Mesenchymal stem cell (in vitro differentiated cells and primary cell): ENCODE measurements at regions not wholly inside any gene's neighbourhood (a gene's known extent, or its start where the extent isn't known, plus 50 kb on each side); places are given as distances from the start of the nearest gene placed in this dataset.

Source experiments
- DNase-seq: peaks from one replicate; pipeline ENCODE4 v3.0.0-alpha.2; 2013
- H2AFZ ChIP-seq: one replicate; pipeline ENCODE4 v1.6.1; 2013; ENCODE audit warnings: low read depth, mild to moderate bottlenecking, control low read depth, inconsistent platforms, low read length, moderate library complexity
- H2AK5ac ChIP-seq: 2 replicates; pipeline ENCODE4 v1.6.1; 2013; ENCODE audit warnings: low read length, moderate library complexity, mild to moderate bottlenecking, inconsistent platforms; ENCODE audit not compliant: severe bottlenecking
- H2BK120ac ChIP-seq: one replicate; pipeline ENCODE4 v1.6.1; 2013; ENCODE audit warnings: low read depth, mild to moderate bottlenecking, inconsistent platforms, low read length, moderate library complexity
- H2BK12ac ChIP-seq, 2 experiments: one replicate each; pipeline ENCODE4 v1.6.1; 2013; ENCODE audit warnings: inconsistent platforms in 2 of 2, low read length in 2 of 2, mild to moderate bottlenecking in 2 of 2, moderate library complexity in 2 of 2, control low read depth in 1 of 2
- H2BK15ac ChIP-seq: one replicate; pipeline ENCODE4 v1.6.1; 2013; ENCODE audit warnings: mild to moderate bottlenecking, low read depth, inconsistent platforms; ENCODE audit not compliant: poor library complexity, severe bottlenecking
- H2BK5ac ChIP-seq: 2 replicates; pipeline ENCODE4 v1.6.1; 2013; ENCODE audit warnings: low read depth, mild to moderate bottlenecking, low read length, control low read depth, inconsistent platforms; ENCODE audit not compliant: poor library complexity, severe bottlenecking
- H3K14ac ChIP-seq, 2 experiments: one replicate each; pipeline ENCODE4 v1.6.1; 2013; ENCODE audit warnings: inconsistent platforms in 2 of 2, low read length in 2 of 2, control low read depth in 1 of 2, mild to moderate bottlenecking in 1 of 2, moderate library complexity in 1 of 2
- H3K18ac ChIP-seq, 2 experiments: one replicate each; pipeline ENCODE4 v1.6.1; 2013; ENCODE audit warnings: inconsistent platforms in 2 of 2, low read length in 2 of 2, control low read depth in 1 of 2, low read depth in 1 of 2, mild to moderate bottlenecking in 1 of 2
- H3K23ac ChIP-seq, 2 experiments: one replicate each; pipeline ENCODE4 v1.6.1; 2013; ENCODE audit warnings: inconsistent platforms in 2 of 2, low read length in 2 of 2, mild to moderate bottlenecking in 2 of 2, moderate library complexity in 2 of 2, control low read depth in 1 of 2
- H3K27ac ChIP-seq: 2 replicates; pipeline ENCODE4 v1.5.1; 2013; ENCODE audit warnings: mild to moderate bottlenecking, moderate library complexity, low read length, control low read depth, inconsistent platforms; ENCODE audit not compliant: poor library complexity, severe bottlenecking
- H3K27me3 ChIP-seq, 2 experiments: 2 replicates each; pipeline versions ENCODE4 v1.6.1 to v1.7.0; 2013; ENCODE audit warnings: low read length in 2 of 2, mild to moderate bottlenecking in 2 of 2, moderate library complexity in 2 of 2, control low read depth in 1 of 2, inconsistent platforms in 1 of 2; ENCODE audit not compliant: control insufficient read depth in 1 of 2, insufficient read depth in 1 of 2
- H3K36me3 ChIP-seq, 2 experiments: 2 replicates each; pipeline versions ENCODE4 v1.6.1 to v1.7.0; 2013; ENCODE audit warnings: low read length in 2 of 2, control low read depth in 1 of 2, inconsistent platforms in 1 of 2, low read depth in 1 of 2, mild to moderate bottlenecking in 1 of 2; ENCODE audit not compliant: insufficient read depth in 2 of 2, control insufficient read depth in 1 of 2
- H3K4ac ChIP-seq, 2 experiments: one replicate each; pipeline ENCODE4 v1.6.1; 2013; ENCODE audit warnings: inconsistent platforms in 2 of 2, low read length in 2 of 2, mild to moderate bottlenecking in 2 of 2, moderate library complexity in 2 of 2, control low read depth in 1 of 2, low read depth in 1 of 2
- H3K4me1 ChIP-seq: 2 replicates; pipeline ENCODE4 v1.6.1; 2013; ENCODE audit warnings: low read depth, low read length, control low read depth; ENCODE audit not compliant: control insufficient read depth, insufficient read depth
- H3K4me2 ChIP-seq: 2 replicates; pipeline ENCODE4 v1.6.1; 2013; ENCODE audit warnings: low read length, mild to moderate bottlenecking, inconsistent platforms; ENCODE audit not compliant: poor library complexity, severe bottlenecking
- H3K4me3 ChIP-seq, 2 experiments: 2 replicates each; pipeline versions ENCODE4 v1.5.1 to v1.7.0; 2013; ENCODE audit warnings: low read length in 2 of 2, mild to moderate bottlenecking in 2 of 2, control low read depth in 1 of 2, low read depth in 1 of 2; ENCODE audit not compliant: insufficient read depth in 1 of 2
- H3K79me1 ChIP-seq: replicated peaks from 2 replicates; pipeline ENCODE4 v1.6.1; 2013; ENCODE audit warnings: mild to moderate bottlenecking, control low read depth, low read length, inconsistent platforms; ENCODE audit not compliant: poor library complexity, severe bottlenecking
- H3K9ac ChIP-seq: 2 replicates; pipeline ENCODE4 v1.7.0; 2013; ENCODE audit warnings: mild to moderate bottlenecking, low read length, moderate library complexity
- H3K9me3 ChIP-seq: 2 replicates; pipeline ENCODE4 v1.7.0; 2013; ENCODE audit warnings: mild to moderate bottlenecking, low read length; ENCODE audit not compliant: control insufficient read depth
- H4K8ac ChIP-seq: one replicate; pipeline ENCODE4 v1.6.1; 2013; ENCODE audit warnings: inconsistent platforms, mild to moderate bottlenecking, low read length, moderate library complexity
- H4K91ac ChIP-seq: one replicate; pipeline ENCODE4 v1.6.1; 2013; ENCODE audit warnings: mild to moderate bottlenecking, low read length, inconsistent platforms
- WGBS: methylation state at CpG from one replicate; pipeline ENCODE4 v1.1.7; 2013; ENCODE audit warnings: mixed read lengths; 5-methylcytosine and 5-hydroxymethylcytosine counted together

GRCh38 chr4:4627906-4628305 is 86.1 kb upstream of the STX18 start:
- no peak overlapping the region for H3K23ac ChIP-seq
- H2BK120ac ChIP-seq = no peak overlapping the region
- no peaks in the 10 kb centered on the region for H3K9me3 ChIP-seq

GRCh38 chr4:4627111-4627510 is 85.3 kb upstream of the STX18 start:
- Histone ChIP-seq H3K4me3 (no peak overlapping the region), H3K27ac (no peak overlapping the region), H3K36me3 (no peaks in the 10 kb centered on the region), H3K27me3 (peaks cover 0 to 4% of the 10 kb centered on the region in 2 experiments), H3K4ac (no peak overlapping the region), H3K18ac (peak overlapping the region in 1 of 2 experiments; percentile 17), H2BK15ac (no peak overlapping the region), H3K14ac (peak overlapping the region in 1 of 2 experiments; percentile 30), H2BK120ac (no peak overlapping the region), H3K4me1 (no peaks in the 10 kb centered on the region), H4K8ac (no peak overlapping the region), H2AFZ (no peak overlapping the region), H4K91ac (no peak overlapping the region), H3K4me2 (no peak overlapping the region), H2BK5ac (no peak overlapping the region), H3K23ac (no peak overlapping the region), H3K79me1 (no peaks in the 10 kb centered on the region), H3K9me3 (no peaks in the 10 kb centered on the region), H2BK12ac (no peak overlapping the region), H2AK5ac (no peak overlapping the region), H3K9ac (no peak overlapping the region)
- DNase-seq = no peak
- 85% methylated on average over 3 of the region's 4 CpGs for WGBS

More at GRCh38 chr4:4627906-4628305, 86.1 kb upstream of the STX18 start:
- Histone ChIP-seq H3K4me1 (no peaks in the 10 kb centered on the region), H3K27me3 (no peaks in the 10 kb centered on the region), H3K9ac (no peak overlapping the region), H2AFZ (no peak overlapping the region), H2BK5ac (no peak overlapping the region), H3K36me3 (no peaks in the 10 kb centered on the region), H2BK12ac (no peak overlapping the region), H3K4ac (no peak overlapping the region), H3K14ac (peak overlapping the region in 1 of 2 experiments; percentile 67), H4K91ac (no peak overlapping the region), H3K27ac (no peak overlapping the region), H2AK5ac (no peak overlapping the region), H3K79me1 (no peaks in the 10 kb centered on the region), H3K18ac (no peak overlapping the region), H4K8ac (no peak overlapping the region), H3K4me2 (no peak overlapping the region), H3K4me3 (no peak overlapping the region), H2BK15ac (no peak overlapping the region)
- no peak for DNase-seq
- 84% methylated on average over 2 of the region's 2 CpGs for WGBS

DNA sequence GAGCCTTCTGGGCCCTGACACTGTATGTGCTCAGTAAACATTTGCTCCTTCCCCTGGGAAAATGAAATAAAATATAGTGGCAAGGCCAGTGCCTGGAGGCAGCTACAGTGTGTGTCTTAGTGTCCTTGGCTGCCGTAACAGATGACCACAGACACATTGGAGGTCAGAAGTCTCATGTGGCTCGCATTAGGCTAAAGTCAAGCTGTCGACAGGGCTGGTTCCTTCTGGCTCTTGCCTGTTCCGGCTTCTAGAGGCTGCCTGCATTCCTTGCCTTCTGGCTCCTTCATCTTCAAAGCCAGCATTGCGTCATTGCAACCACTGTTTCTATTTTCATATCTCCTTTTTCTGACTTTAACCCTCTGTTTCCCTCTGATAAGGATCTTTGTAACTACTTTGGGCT is 83.6 kb upstream of the STX18 start:
- no peak overlapping the region for H3K14ac ChIP-seq

GRCh38 chr4:4624276-4624897 is 82.5 kb upstream of the STX18 start:
- no peak overlapping the region for H3K4me3 ChIP-seq
- no peak overlapping the region for H2BK5ac ChIP-seq
- no peaks in the 10 kb centered on the region for H3K36me3 ChIP-seq
- no peak overlapping the region for H3K18ac ChIP-seq
- no peak for DNase-seq
- peak overlapping the region; percentile 17 for H2BK15ac ChIP-seq
- H3K27ac ChIP-seq = no peak overlapping the region
- H4K8ac ChIP-seq = no peak overlapping the region
- no peaks in the 10 kb centered on the region for H3K9me3 ChIP-seq
- no peak overlapping the region for H3K14ac ChIP-seq
- H3K23ac ChIP-seq = no peak overlapping the region
- H4K91ac ChIP-seq = no peak overlapping the region
- H3K4me2 ChIP-seq = no peak overlapping the region
- 89% methylated on average over 4 of the region's 7 CpGs for WGBS
- H2BK120ac ChIP-seq = no peak overlapping the region
- no peak overlapping the region for H2AFZ ChIP-seq
- H3K9ac ChIP-seq = no peak overlapping the region
- H3K4ac ChIP-seq = peak overlapping the region in 1 of 2 experiments; percentile 49
- no peaks in the 10 kb centered on the region for H3K79me1 ChIP-seq
- H3K4me1 ChIP-seq = no peaks in the 10 kb centered on the region
- no peak overlapping the region for H2BK12ac ChIP-seq
- peaks cover 0 to 4% of the 10 kb centered on the region in 2 experiments for H3K27me3 ChIP-seq
- no peak overlapping the region for H2AK5ac ChIP-seq

More for the DNA sequence above, 83.6 kb upstream of the STX18 start:
- peak; percentile 69 for DNase-seq
- H3K4me3 ChIP-seq = no peak overlapping the region
- no peak overlapping the region for H3K27ac ChIP-seq
- no peak overlapping the region for H4K91ac ChIP-seq
- H3K9me3 ChIP-seq = no peaks in the 10 kb centered on the region
- H2BK5ac ChIP-seq = no peak overlapping the region
- no peak overlapping the region for H3K23ac ChIP-seq
- H2AFZ ChIP-seq = no peak overlapping the region
- H2BK15ac ChIP-seq = no peak overlapping the region
- H3K36me3 ChIP-seq = no peaks in the 10 kb centered on the region
- peaks cover 0 to 4% of the 10 kb centered on the region in 2 experiments for H3K27me3 ChIP-seq
- no peak overlapping the region for H2BK12ac ChIP-seq
- WGBS = 32% methylated on average over 5 of the region's 5 CpGs
- peak overlapping the region; percentile 44 for H3K9ac ChIP-seq
- H2BK120ac ChIP-seq = no peak overlapping the region
- H4K8ac ChIP-seq = no peak overlapping the region
- no peaks in the 10 kb centered on the region for H3K4me1 ChIP-seq
- no peaks in the 10 kb centered on the region for H3K79me1 ChIP-seq
- peak overlapping the region in 1 of 2 experiments; percentile 16 for H3K18ac ChIP-seq
- no peak overlapping the region for H3K4me2 ChIP-seq
- no peak overlapping the region for H3K4ac ChIP-seq
- no peak overlapping the region for H2AK5ac ChIP-seq
